MV-4-11 (cell line): ENCODE measurements at regions not wholly inside any gene's neighbourhood (a gene's known extent, or its start where the extent isn't known, plus 50 kb on each side); places are given as distances from the start of the nearest gene placed in this dataset.
"Not testable (repeated sequence)": the region's sequence is repeated elsewhere in the genome, so short reads cannot be mapped to it uniquely, and the experiment has no call there.

Experiments
- DNase-seq: peaks from one replicate; lab custom pipeline; 2025; lab: John Stamatoyannopoulos, UW

DNA sequence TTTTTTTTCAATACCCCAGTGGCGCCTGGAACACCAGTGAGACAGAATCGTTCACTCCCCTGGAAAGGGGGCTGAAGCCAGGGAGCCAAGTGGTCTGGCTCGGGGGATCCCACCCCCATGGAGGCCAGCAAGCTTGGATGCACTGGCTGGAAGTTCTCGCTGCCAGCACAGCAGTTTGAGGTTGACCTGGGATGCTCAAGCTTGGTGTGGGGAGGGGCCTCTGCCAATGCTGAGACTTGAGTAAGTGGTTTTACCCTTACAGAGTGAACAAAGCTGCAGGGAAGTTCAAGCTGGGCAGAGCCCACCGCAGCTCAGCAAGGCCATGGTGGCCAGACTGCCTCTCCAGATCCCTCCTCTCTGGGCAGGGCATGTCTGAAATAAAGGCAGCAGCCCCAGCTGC lies 276.2 kb upstream of the CNTN6 start:
- no peak for DNase-seq

DNA sequence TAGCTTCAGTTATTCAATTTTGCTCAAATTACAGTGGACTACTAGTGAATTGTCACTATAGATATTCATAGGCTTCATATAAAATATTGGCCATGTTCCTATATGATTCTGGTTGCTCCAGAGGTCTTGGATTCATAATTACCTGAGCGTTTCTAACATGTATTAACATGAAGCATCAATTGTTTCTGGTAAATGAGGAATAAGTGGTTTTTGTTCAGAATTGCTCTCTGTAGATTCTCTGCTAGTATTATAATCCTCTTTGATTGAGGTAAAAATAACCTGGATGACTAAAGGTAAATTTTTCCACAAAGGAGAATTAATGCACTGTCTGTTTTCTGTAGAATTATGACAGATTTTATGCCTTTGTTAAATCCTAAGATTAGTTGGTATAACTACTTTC lies 258.1 kb upstream of the CNTN6 start:
- no peak for DNase-seq

DNA sequence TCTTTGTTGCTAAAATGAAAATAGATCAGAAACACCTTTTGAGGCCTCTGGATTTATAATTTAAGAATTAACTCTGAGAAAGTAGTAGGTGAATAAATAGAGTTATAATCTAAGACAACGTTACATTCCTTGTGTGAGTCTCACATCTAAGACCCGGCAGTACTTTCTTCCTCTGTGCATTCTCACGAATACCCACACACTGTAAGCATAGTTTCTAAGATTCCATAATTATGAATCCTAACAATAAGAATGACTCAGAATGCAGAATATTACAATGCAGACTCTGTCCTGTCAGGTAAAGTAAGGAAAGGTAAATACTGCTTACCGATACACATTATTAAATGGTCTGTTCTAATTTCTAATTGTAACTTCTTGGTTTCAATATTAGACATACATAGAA lies 257.7 kb upstream of the CNTN6 start:
- no peak for DNase-seq

DNA sequence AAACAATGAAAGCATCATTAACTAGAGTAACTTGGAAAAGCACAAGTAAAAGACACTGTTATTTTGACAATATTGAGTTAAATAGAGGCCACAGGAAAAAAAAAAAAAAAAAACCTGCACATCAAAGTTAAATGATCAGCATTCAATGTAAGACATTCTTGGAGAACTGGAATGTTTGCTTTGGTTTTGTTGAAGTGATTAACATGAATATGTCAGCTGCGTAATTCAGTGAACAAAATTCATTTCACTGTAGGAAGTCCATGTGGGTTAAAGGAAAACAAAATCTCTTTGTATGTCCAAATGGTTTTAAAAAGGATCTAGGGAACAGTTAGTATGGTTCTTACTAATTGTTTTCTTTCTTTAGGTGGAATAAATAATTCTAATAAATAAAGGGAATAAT lies 252.8 kb upstream of the CNTN6 start:
- no peak for DNase-seq

DNA sequence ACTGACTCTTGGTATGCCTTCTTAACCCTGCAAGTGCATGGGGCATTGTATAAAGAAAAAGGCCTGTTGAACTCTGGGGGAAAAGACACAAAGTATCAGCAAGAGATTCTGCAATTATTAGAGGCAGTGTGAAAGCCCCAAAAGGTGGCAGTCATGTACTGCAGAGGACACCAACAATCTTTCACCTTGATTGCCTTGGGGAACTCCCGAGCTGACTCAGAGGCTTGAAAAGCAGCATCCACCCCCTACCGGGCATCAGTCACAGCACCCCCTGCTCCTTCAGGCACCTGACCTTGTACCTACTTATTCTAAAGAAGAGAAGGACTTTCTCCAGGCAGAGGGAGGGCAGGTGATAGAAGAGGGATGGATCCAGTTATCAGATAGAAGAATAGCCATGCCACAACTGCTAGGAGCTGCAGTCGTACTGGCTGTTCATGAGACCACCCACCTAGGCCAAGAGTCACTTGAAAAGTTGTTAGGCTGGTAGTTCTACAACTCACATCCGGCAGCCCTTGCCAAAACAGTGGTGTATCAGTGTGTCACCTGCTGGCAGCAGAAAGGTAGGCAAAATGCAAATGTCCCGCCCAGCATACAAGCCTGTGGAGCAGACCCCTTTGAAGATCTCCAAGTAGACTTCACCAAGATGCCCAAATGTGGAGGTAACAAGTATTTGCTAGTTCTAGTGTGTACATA lies 241.6 kb upstream of the CNTN6 start:
- no peak for DNase-seq

DNA sequence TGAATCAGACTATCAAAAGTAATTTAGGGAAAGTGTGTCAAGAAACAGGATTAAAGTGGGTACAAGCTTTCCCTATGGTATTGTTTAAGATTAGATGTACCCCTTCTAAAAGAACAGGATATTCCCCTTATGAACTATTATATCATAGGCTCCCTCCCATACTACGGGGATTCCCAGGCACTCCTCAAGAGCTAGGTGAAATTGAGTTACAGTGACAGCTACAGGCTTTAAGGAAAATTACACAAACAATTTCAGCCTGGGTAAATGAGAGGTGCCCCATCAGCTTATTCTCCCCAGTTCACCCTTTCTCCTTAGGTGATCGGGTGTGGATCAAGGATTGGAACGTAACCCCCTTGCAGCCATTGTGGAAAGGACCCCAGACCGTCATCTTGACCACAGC lies 240.8 kb upstream of the CNTN6 start:
- no peak for DNase-seq

DNA sequence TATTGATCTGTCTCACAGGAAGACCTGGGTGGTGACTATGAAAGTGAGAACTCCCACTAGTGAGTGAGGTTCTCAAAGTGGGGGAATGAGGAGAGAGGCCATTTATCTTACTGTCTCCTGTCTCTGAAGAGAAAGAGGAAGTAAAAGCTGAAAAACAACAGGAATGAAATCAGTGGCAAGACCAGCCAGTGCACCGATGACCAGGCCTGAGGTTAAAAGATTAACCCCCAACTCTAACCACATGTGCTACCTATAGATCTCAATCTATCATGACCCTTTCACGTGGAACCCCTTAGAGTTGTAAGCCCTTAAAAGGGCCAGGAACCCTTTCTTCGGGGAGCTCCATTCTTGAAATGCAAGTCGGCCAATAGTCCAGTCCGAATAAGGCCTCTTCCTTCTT lies 239.3 kb upstream of the CNTN6 start:
- DNase-seq = peak; percentile 18

DNA sequence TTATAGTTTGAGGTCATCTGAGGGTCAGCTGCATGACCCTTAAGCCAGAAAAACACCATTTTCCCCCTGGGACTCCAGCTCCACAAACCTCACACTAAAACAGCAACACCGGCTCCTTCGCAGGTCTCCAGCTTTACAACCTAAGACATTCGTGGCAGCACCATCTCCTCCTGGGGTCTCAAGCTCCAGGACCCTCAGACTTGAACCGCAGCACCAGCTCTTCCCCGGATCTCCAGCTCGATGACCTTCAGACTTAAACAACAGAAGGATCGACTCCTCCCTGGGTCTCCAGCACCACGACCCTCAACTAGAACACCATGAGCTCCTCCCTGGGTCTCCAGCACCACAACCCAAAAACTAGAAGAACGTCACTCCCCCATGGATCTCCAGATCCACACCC lies 233.7 kb upstream of the CNTN6 start:
- DNase-seq = no peak

DNA sequence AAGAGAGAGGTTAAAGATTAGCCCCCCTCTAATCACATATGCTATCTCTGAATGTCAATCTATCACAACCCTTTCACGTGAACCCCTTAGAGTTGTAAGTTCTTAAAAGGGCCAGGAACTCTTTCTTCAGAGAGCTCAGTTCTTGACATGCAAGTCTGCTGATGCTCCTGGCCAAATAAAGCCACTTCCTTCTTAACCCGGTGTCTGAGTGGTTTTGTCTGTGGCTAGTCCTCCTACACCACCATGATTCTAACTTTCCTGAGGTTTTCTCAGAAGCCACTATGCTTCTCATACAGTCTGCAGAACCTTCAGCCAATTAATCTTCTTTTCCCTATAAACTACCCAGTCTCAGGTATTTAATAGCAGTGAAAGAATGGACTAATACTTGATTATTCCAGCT lies 231.1 kb upstream of the CNTN6 start:
- DNase-seq = peak; percentile 29

DNA sequence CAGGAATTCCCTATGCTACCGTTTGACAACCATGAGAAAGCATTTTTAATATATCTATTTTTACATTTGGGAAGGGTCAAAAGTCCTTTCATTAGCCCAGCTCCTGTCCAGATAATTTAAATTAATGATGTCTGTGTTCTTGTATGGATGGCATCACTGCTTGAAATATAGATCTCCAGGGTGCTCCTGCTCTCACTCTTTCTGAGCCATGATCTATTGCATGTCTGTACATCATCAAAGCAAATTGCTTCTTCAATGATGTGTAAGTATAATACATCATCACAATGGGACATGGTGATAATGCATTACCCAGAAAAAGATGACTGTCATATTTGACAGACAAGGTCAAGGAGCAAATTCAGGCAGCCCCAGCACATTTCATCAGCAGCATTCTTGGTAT lies 223.6 kb upstream of the CNTN6 start:
- no peak for DNase-seq

DNA sequence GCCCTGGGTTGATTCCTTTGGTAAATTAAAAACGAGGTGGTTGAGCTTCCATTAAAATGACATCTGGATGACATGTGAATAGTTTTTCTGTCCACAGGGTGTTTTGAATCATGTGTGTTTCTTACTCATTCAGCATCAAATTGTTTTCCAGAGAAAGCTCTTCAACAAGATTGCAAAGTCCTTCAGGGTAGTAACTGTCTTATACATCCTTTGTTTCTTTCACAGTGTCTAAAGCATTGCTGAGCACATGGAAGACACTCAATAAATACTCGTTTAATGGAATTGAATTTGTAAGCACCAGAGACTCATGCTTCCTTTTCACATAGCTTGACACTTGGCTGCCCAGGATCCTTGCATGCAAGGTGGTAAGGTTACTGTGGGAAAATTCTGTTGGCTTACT lies 223.1 kb upstream of the CNTN6 start:
- no peak for DNase-seq

DNA sequence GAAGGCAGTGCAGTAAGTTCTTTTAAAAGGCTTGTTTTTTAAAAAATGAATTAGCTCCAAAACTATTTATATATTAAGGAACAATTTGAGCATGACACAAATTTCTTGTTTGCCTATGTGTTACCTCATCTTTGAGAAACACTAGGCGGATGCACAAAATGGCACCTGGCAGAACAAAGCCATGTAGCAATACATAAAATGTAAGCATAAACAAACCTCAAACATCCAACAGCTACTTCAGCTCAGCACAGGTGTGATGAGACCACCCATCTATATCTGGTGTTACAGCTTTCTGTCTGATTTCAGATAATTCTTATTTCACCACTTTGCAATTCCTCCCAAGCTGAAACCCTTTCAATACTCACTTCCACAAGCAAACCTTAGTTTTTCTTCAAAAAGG lies 221.2 kb upstream of the CNTN6 start:
- no peak for DNase-seq

DNA sequence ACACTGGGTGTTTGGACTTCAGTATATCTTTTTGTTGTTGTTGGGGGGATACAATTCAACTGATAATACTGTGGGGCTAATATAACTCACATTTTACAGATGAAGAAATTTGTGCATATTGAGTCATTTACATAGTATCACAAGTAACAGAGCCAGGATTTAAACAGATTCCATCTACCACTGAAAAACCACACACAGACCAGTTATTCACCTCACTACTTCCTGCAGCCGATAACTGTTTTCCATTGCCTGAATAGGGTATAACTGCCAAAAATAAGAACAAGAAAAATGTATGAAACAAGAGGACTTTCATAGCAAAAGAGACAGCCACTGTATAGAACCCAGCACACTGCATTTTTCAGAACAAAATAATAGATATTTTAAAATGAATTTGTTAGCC lies 215.8 kb upstream of the CNTN6 start:
- DNase-seq = no peak

DNA sequence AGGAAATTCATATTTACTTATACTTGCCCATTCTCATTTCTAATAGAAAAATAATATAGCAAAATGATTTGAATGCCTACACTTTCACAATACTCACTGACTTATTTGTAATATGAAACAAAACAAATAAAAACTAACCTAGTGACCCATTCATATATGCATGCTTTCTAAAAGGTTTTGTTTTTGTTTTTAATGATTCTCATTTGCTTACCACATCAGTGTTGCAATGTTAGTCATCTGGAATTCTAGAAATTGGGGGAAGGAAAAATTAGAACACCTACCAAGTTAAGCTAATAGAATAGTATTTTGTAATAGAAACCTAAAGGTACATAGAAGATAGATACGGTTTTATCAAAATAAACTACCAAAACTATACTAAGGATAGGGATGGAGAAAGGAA lies 214.1 kb upstream of the CNTN6 start:
- no peak for DNase-seq

DNA sequence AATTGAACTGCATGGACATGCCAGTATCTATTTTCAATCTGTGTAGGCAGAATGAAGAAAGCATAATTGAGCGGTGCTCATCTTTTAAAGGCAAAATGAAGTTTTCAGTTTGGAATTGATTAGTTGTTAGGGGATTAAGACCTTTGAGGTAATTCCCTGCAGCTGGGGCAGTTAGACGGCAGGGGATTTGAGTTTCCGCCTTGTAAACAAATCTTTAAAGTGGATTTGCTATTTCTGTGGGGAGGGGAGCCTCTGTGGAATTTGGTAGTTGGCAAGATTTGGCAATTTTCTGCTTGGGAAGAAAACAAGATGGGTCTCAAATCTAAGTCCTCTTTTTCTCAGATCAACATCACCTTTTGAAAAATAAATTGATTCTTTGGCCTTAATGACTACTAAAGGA lies 212.5 kb upstream of the CNTN6 start:
- no peak for DNase-seq

DNA sequence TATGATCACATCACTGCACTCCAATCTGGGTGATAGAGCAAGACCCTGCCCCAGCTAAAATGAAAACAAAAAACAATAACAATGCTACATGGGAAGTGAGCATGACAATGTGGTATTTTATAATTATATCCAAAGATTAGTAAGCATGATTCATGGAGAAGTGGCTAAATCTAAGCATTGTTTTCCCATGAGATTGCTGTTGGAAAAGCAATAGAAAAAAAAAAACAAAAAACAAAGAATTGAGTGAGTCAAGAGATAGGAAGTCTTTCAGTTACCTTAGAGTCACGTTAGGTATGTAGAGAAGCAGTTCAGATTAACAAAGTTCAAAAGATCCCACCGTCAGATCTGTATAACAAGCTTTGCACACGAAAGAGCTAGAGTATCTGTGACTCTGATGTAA lies 210.3 kb upstream of the CNTN6 start:
- DNase-seq = no peak

DNA sequence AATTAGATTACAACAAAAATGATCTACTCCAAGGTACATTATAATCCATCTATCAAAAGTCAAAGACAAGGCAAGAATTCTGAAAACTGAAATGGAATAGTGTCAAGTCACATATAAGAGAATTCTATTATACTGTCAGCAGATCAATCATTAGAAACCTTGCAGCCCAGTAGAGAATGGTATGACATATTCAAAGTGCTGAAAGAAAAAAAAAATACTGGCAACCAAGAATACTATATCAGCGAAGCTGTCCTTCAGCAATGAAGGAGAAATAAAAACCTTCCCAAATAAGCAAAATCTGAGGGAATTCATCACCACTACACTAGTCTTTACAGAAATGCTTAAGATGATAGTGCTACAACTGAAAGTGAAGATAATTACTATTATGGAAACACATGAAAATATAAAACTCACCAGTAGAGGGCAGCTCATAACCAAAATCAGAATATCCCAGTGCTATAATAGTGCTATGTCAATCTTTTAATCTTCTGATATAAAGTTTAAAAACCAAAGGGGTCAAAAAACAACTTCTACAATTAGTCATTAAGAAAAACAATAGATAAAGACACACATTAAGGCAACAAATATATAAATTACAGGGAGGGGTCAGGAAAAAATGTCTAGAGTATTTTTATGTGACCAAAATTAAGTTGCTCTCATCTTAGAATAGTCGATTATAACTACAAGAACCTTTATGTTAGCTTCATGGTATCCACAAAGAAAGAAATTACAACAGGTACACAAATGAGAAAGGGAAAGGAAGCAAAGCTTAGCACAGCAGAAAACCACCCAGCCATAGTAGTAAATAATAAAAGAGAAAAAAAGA lies 190.7 kb upstream of the CNTN6 start:
- DNase-seq = no peak

DNA sequence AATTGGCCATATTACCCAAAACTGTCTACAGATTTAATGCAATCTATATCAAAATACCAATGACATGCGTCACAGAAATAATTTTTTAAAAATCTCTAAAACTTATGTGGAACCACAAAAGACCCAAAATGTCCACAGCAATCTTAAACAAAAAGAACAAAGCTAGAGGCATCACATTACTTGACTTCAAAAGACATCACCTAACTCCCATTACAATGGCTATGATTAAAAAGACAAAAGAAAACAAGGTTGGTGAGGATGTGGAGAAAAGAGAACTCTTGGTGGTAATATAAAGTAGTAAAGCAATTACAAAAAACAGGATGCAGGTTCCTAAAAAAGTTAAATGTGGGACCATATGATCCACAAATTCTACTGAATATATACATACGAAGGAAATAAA lies 187.6 kb upstream of the CNTN6 start:
- DNase-seq = no peak

DNA sequence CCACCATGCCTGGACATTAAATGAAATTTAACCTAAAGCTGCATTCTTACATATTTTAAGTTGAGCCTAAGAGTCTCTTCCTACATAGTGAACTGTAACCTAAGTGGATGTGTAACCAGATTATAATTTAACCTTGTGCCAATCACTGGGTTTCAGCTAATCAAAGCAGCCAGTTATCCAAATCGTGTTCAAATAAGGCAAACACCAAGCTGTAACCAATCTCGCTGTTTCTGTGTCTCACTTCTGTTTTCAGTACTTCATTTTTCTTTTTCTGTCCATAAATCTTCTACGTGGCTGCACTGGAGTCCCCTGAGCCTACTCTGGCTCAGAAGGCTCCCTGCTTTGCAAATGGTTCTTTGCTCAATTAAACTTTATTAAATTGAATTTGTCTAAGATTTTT lies 186.1 kb upstream of the CNTN6 start:
- DNase-seq = peak; percentile 30

DNA sequence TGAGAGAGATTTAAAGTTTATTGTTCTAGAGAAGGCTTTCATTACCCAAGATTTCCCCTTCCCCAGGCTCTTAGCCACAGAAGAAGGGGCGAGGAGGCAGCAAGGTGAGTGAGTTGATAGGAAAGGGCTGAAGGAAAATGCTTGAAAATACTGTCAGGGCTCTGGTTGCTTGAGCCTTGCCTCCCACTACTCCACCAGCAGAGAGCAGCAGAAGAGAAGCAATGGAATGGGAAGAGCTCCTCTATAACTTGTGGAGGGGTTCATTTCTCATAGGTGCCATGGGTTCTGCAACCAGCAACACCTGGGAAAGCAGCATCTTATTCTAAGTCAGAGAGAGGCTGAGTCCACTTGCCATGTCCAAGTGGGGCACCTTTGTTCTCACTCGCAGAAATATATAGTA lies 184.0 kb upstream of the CNTN6 start:
- peak; percentile 13 for DNase-seq

DNA sequence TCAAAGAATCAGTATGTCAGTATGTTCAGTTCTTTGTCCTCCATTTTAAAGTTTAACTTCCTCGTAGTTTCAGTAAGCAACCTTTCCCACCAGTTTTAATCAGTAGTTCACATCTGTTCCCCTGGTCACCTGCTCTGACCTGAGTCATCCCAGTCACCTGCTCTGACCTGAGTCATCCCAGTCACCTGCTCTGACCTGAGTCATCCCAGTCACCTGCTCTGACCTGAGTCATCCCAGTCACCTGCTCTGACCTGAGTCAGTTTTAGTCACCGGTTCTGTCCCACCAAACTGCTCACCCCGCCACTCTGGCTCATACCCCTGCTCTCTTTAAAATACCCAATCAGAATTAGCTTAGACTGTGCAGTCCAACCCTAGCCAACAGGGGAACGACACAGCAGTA lies 180.1 kb upstream of the CNTN6 start:
- not testable (repeated sequence) for DNase-seq

DNA sequence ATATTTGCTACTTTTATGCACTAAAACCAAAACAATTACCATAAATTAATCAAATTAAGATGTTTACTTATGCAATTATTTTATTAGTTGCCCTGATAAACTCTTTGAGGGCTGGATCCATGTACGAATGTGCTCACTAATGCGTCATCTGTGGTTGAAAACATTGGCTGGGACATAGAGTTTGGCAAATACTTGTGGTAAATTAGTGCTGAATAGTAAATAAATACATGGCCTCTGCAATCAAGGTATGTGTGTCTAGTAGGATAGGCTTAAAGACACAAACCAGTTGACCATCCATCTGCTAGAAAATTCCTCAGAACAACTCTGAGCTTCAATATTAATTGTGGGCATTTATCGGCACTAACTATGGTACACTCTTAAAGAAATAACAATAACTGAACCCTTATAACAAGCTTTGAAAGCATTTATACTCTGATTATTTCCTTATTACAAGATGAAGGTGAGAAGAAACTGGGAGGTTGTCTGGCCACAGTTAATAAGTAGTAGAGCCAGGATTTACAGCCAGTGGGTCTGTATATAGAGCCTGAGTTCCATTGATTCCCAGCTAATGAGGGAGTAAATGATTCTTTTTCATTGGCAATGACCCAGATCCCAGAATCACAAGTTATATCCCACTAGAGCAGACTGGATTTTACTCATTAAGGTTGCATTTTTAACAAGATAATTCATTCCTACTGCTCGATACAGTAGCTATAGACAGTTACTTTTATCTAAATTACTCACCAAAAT lies 169.5 kb upstream of the CNTN6 start:
- DNase-seq = no peak

DNA sequence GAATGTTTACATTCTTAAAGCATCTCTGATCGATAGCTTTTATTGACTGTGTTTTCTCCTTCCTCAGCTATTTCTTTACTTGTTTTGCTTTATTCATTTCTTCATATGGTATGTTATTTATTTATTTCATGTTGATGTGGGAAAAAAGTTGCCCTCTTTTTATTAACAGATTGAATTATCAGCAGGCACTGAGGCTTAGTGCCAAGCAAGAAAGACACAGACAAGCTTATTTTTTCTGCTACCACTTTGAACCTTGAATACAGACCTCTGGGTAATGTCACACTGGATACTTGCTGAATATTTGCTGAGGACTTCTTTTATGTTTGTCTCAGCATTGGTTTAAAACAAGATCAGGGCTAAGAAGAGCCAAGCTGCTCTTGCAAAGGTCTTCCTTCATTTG lies 162.0 kb upstream of the CNTN6 start:
- no peak for DNase-seq
